ENCODE measurements at regions not wholly inside any gene's neighbourhood (a gene's known extent, or its start where the extent isn't known, plus 50 kb on each side); places are given as distances from the start of the nearest gene placed in this dataset.

- no peak for DNase-seq
Observed at GRCh38 chr14:54094765-54095164, 138.1 kb upstream of the BMP4 start.

DNA sequence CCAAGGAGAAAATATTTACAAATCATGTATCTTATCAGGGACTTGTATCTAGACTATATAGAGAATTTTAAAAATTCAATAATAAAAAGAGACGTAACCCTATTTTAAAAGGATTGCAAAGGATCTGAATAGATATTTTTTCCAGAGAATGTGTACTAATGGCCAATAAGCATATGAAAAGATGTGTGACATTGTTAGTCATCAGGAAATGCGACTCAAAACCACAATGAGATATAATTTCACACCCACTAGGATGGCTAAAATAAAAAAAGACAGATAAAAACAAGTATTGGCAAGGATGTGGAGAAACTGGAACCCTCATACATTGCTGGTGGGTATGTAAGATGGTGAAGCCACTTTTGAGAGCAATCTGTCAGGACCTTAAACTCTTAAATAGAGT lies 141.9 kb upstream of the BMP4 start:
- no peak for DNase-seq

GRCh38 chr14:54102051-54102456 lies 145.4 kb upstream of the BMP4 start:
- no peak for DNase-seq

DNA sequence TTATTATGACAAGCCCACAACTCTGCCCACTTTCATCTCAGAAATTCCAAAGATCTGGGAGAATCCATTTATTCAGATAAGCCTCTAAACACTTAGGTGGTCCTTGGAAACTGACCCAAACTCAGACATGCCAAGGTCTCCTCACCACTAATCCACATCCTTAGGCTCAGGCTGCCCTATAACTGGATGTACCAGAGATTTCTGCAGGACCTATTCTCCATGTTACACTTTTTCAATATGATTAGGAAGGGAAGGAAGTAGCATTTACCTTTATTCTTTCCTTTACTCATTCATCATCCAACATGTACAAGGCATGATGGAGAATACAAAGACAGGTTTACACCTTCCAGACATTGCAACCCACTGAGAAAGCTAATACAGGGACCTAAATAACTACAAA lies 145.9 kb upstream of the BMP4 start:
- no peak for DNase-seq

- no peak for DNase-seq
Observed at GRCh38 chr14:54104601-54105145, 148.0 kb upstream of the BMP4 start.

GRCh38 chr14:54105406-54105805 lies 148.8 kb upstream of the BMP4 start:
- no peak for DNase-seq

DNA sequence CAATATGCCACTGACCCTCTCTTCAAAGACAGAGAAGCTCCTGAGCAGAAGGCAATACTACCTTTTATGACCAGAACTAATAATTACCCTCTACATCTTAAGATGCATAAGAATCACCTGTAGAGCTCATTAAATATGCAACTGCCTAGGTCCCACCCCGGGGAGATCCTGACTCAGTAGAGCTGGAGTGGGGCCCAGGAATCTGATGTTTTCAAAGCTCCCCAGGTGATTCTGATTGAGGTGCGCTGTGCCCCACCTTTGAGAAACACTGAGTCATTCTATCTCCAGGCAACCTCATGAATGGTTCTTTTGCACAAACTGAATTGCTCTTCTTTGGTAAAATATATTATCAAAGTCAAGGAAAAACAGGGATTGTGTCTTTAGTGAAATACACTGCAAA lies 149.3 kb upstream of the BMP4 start:
- DNase-seq, result no peak

GRCh38 chr14:54106661-54107377 lies 150.2 kb upstream of the BMP4 start:
- no peak for DNase-seq

DNA sequence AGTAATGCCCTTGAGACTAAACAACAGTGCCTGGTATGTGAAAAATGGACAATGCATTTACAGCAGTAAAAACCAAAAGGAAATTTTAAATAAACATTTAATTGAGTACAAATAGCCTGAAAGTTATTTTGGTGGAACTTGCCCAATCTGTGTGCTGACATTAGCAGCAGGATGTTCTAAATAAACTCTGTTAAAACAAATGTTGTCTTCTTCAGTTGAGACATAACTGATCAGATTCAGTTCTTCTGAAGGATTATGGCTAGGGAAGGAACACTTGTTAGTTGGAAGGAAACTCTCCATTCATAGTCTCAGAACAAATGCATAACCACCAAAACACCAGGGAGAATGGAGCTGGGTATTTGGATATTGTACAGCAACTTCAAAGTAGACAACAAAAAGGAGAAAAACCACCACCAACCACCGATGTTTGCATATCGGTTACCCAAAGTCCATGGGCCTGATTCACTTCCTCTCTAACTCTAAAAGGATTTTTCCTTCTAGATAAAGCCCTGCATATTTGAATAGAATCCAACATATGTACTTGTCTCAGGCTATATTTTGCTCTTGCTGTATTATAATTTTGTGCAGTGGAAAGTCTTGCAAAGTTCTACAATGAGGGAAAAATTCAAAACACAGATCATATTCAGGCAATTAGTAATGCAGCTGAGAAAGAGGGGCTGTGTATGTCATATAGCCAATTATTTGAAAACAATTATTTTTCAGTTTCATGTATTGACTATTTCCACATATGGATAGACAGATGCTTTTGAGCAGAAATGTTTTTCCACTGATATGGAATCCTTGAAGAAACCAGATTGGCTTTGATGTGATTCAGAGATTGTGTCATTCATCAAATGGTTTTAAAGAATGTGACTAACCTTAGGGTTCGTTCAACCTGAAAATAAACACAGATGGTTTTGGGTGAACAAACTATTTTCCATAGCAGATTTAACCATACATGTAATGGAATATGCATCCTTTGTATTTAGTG lies 152.2 kb upstream of the BMP4 start:
- DNase-seq, result no peak

DNA sequence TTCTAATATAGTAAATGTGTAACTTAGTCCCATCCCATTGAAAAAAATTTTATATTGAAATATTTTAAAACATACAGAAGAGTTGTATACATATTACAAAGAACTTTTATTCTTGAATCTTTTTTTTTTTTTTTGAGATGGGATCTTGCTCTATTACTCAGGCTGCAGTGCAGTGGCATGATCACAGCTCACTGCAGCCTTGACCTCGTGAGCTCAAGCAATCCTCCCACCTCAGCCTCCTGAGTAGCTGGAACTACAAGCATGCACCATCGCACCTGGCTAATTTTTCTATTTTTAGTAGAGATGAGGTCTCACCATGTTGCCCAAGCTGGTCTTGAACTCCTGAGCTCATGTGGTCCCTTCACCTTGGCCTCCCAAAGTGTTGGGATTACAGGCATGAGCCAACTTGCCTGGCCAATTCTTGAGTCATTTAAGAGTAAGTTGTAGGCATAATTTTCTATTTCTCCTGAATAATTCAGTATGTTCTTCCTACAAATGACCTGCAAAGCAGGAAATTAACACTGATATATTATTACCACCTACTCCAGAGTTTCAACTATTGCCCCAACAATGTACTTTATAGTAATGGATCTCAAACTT lies 153.0 kb upstream of the BMP4 start:
- no peak for DNase-seq

DNA sequence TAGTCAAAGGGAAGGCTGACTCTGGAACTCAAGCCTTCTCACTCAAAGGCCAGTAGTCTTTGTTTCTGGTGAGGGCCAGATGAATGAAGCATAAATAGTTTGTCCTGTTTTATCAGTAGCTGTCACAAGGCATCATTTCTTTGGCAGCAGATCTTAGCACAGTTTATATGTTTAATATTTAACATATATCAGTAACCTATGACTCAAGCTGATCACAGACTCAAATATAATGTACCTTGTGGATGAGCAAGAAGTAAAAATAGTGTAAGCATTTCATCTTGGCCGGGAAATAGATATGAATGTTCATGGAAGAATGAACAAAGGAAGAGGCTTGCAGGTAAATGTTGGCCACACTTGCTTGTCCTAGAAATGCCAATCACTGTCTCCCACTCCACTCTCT lies 158.3 kb upstream of the BMP4 start:
- DNase-seq, result no peak

GRCh38 chr14:54116198-54116885 lies 159.7 kb upstream of the BMP4 start:
- DNase-seq, result no peak

- no peak for DNase-seq
Observed at GRCh38 chr14:54116972-54117371, 160.3 kb upstream of the BMP4 start.

DNA sequence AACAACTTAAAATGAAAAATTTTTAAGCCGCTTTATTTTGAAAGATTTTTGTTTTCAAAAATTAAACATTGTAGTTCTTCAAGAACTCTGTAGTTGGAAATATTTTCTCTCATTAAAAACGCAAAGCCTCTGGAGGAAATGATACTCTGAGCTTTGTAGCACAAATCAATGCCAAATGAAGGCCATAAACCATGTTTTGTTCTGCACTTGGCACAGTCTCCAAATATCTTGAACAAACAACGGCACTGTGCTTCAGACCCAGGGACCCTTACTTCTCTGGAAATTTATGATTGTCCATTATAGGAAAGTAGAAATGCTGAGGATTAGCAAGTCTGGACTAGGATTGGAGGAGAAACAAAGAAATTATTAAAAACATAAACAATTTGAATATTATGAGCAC lies 160.8 kb upstream of the BMP4 start:
- DNase-seq, result no peak

DNA sequence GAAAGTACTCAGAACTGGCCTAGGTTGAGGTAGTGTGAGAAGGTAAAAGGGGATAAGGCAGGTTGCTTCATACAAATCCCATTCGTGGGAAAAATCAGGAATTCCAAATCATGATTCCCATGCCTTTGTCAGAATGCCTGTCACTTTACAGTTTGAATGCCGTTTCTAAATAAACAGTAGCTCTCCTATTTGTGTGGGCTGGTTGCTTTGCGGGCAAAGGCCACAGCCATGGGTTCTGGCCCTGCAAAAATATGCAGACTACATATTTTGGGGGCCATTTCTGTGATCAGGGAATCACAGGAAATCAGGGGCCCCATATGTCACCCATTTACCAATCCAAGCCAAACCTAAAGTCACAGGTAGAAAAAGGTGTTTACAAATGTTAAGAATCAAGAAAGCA lies 161.3 kb upstream of the BMP4 start:
- no peak for DNase-seq

GRCh38 chr14:54120260-54120659 lies 163.6 kb upstream of the BMP4 start:
- no peak for DNase-seq

DNA sequence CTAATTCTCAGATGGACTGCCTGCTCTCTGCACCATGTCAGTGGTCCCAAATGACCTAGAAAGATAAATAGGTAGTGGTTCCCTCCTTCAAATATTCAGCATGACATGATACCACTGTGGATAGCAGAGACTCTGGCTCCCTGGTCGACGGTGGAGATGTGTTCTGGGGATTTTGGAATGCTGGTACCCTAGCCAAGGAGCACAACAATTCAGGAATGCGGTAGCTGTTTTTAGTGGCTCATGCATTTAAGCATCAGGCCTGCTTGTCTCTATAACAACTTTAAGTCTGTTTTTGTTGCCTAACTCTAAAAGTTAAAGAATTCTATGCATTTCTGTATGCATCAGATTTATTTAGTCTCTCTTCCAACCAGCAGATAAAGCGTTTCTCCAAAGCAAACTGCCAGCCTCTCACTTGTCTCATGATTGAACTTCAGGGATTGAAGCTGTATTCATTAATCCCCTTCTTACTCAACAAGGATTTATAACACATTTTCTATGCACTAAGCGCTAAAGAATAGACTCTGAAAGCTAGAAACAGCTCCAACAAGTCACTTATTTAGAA lies 164.9 kb upstream of the BMP4 start:
- no peak for DNase-seq

DNA sequence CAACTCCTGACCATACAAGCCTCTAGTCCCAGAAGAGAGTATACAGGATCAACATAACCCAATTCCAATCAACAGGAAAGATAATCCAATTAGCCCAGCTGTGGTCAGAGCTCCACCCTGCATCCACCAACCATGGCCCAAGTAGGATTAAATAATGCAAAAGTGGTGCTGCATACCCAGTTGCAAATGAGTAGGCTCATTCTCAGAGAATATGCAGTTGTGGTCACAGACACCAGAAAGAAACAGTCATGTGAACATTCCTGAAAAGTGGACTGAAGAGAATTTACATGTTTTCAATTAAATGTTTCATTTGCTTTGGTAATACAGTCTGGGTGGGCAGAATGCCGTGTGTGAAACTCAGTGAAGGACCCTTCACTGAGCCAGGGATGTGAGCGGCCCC lies 167.2 kb upstream of the BMP4 start:
- no peak for DNase-seq

DNA sequence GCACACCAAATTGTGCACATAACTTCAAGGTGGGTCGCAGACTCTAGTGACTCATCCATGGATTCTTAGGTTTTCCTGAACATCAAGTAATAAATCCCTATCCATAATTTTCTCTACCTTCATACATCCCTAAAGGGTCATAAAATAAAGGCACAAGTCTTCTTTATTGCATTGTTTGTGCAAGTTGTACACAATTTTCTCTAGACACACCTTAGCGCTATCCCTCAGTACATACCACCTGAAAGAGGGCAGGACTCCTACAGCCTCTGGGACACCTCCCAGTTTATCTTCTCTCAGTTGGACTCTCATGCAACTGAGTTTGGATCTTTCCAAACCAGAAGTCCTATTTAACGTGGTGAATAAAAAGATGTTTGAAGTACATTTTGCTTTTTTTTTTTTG lies 168.5 kb upstream of the BMP4 start:
- DNase-seq, result no peak

DNA sequence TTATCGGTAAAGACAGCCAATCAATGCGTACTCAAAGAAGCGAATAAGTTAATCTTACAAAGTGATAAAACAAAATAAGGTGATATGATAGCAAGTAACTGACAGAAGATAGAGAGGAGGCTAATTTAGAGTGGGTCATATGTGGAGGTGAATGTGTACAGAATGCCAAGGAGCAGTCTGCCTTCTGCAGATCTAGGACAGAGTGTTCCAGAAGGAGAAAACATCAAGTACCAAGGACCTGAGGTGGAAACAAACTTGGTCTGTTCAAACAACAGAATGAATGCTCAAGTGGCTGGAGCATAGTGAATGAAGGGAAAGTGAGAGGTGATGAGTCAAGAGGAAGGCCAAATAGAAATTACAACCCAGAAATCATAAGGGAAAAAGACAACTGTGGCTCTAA lies 170.3 kb upstream of the BMP4 start:
- no peak for DNase-seq

- DNase-seq, result no peak
Observed at GRCh38 chr14:54127526-54127925, 170.9 kb upstream of the BMP4 start.

- no peak for DNase-seq
Observed at GRCh38 chr14:54129850-54130640, 173.4 kb upstream of the BMP4 start.

Data from cerebellar nuclear complex (tissue), 1 donor.